NOMO-1 treated with dmso at 0.1 percent for 144 hours (cell line): ENCODE measurements at regions not wholly inside any gene's neighbourhood (a gene's known extent, or its start where the extent isn't known, plus 50 kb on each side); places are given as distances from the start of the nearest gene placed in this dataset.
"Not testable (repeated sequence)": the region's sequence is repeated elsewhere in the genome, so short reads cannot be mapped to it uniquely, and the experiment has no call there.

Experiments used
- DNase-seq: peaks from one replicate; lab custom pipeline; 2025; ENCODE audit not compliant: unreplicated experiment; lab: John Stamatoyannopoulos, UW

- DNase-seq: no peak
Measured at GRCh38 chrX:9373789-9374188, 91.1 kb upstream of the TBL1X start.

GRCh38 chrX:9374555-9374954, 90.3 kb upstream of the TBL1X start:
- no peak for DNase-seq

- no peak for DNase-seq
Measured at GRCh38 chrX:9376111-9376510, 88.7 kb upstream of the TBL1X start.

- not testable (repeated sequence) for DNase-seq
Measured at GRCh38 chrX:9377216-9377615, 87.6 kb upstream of the TBL1X start.

- DNase-seq: peak; percentile 74
Measured at GRCh38 chrX:9378980-9379696, 85.7 kb upstream of the TBL1X start.

GRCh38 chrX:9379697-9380551, 84.9 kb upstream of the TBL1X start:
- DNase-seq: no peak

- DNase-seq: no peak
Measured at GRCh38 chrX:9383655-9384054, 81.2 kb upstream of the TBL1X start.

GRCh38 chrX:9388450-9388849, 76.4 kb upstream of the TBL1X start:
- no peak for DNase-seq

- no peak for DNase-seq
Measured at GRCh38 chrX:9390121-9390520, 74.7 kb upstream of the TBL1X start.

GRCh38 chrX:9390693-9391368, 74.0 kb upstream of the TBL1X start:
- DNase-seq: no peak

- no peak for DNase-seq
Measured at GRCh38 chrX:9392445-9392844, 72.4 kb upstream of the TBL1X start.

- DNase-seq: no peak
Measured at GRCh38 chrX:9393571-9393970, 71.3 kb upstream of the TBL1X start.

GRCh38 chrX:9394212-9394611, 70.6 kb upstream of the TBL1X start:
- DNase-seq: no peak

- DNase-seq: no peak
Measured at GRCh38 chrX:9396930-9397329, 67.9 kb upstream of the TBL1X start.

GRCh38 chrX:9401051-9401450, 63.8 kb upstream of the TBL1X start:
- no peak for DNase-seq

GRCh38 chrX:9403374-9403773, 61.5 kb upstream of the TBL1X start:
- DNase-seq: no peak

- not testable (repeated sequence) for DNase-seq
Measured at GRCh38 chrX:9405635-9406034, 59.2 kb upstream of the TBL1X start.

- not testable (repeated sequence) for DNase-seq
Measured at GRCh38 chrX:9410889-9411288, 54.0 kb upstream of the TBL1X start.

GRCh38 chrX:9411682-9412081, 53.2 kb upstream of the TBL1X start:
- DNase-seq: not testable (repeated sequence)

- DNase-seq: no peak
Measured at GRCh38 chrX:9414416-9414815, 50.4 kb upstream of the TBL1X start.
